ENCODE measurements at regions not wholly inside any gene's neighbourhood (a gene's known extent, or its start where the extent isn't known, plus 50 kb on each side); places are given as distances from the start of the nearest gene placed in this dataset.

- DNase-seq (ENCODE audit: low spot score), result no peak
- ChIA-PET POLR2A (ENCODE audit: low non-redundant PET) (no interaction called here), CTCF (no interaction called here)
- no peak for TF ChIP-seq CTCF (conservative IDR thresholded peaks at IDR 0.05; ENCODE audit: low read depth)
- H3K27ac ChIP-seq, result no peak overlapping the region
Measured at GRCh38 chr14:96688629-96689028, 108.6 kb upstream of the VRK1 start.

GRCh38 chr14:96690713-96691383 is 106.3 kb upstream of the VRK1 start:
- no peak for TF ChIP-seq CTCF (conservative IDR thresholded peaks at IDR 0.05; ENCODE audit: low read depth)
- DNase-seq (ENCODE audit: low spot score), result no peak
- CTCF ChIA-PET, result interaction anchor here (1.3 kb wide), 1 partner anchor 9 kb away, joined by 5 read pairs; no protein-coding TSS in a partner anchor
- H3K27ac ChIP-seq, result no peak overlapping the region
- POLR2A ChIA-PET (ENCODE audit: low non-redundant PET), result no interaction called here

DNA sequence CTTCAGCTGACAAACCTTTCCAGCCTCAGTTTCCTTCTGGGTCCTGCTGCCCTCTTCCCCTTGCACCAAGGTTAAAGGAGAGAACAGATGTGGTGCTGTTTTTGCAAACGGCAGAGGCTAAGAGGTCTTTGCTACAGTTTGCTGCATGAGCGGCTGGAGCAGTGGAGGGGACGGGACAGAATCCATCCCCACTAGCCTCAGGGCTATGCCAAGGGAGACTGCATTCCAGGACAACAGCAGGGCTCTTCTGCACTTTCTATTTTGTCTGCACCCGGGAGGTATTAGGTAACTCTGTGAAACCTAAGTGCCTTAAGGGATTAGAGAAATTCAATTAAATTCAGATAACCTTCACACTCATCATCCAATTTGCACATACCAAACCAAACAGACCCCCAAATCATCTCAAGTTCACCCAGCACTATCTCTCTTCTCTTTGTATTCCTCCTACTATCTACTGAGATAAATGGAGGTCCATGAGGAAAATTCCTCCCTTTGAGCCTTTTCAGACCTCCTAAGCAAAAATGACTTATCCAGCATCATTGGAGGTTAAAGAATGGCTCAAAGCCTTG is 103.8 kb upstream of the VRK1 start:
- CTCF ChIA-PET, result no interaction called here
- POLR2A ChIA-PET (ENCODE audit: low non-redundant PET), result no interaction called here
- TF ChIP-seq CTCF (conservative IDR thresholded peaks at IDR 0.05; ENCODE audit: low read depth), result no peak
- H3K27ac ChIP-seq, result no peak overlapping the region
- no peak for DNase-seq (ENCODE audit: low spot score)

DNA sequence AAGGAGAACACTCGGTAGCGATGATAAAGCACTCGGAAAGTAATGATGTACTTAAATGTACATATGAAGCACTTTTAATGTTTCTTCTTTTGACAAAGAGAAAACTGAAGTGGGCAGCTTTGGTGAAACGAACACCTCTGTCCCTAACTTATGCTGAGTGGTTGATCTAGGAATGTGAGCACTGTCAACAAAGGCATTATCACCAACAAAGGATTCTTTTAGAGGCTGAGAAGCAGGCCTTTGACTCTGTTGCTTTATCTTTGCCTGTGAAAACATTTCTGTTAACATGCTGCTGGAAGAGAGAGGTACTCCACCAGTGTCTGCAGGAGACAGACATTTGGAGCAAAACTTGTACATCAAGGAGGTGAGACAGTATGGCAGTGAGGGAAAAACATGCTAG is 103.2 kb upstream of the VRK1 start:
- H3K27ac ChIP-seq, result no peak overlapping the region
- DNase-seq (ENCODE audit: low spot score), result no peak
- ChIA-PET POLR2A (ENCODE audit: low non-redundant PET) (no interaction called here), CTCF (interaction anchor here (0.7 kb wide), 1 partner anchor 31 kb away, joined by 3 read pairs; no protein-coding TSS in a partner anchor)
- TF ChIP-seq CTCF (conservative IDR thresholded peaks at IDR 0.05; ENCODE audit: low read depth), result no peak

DNA sequence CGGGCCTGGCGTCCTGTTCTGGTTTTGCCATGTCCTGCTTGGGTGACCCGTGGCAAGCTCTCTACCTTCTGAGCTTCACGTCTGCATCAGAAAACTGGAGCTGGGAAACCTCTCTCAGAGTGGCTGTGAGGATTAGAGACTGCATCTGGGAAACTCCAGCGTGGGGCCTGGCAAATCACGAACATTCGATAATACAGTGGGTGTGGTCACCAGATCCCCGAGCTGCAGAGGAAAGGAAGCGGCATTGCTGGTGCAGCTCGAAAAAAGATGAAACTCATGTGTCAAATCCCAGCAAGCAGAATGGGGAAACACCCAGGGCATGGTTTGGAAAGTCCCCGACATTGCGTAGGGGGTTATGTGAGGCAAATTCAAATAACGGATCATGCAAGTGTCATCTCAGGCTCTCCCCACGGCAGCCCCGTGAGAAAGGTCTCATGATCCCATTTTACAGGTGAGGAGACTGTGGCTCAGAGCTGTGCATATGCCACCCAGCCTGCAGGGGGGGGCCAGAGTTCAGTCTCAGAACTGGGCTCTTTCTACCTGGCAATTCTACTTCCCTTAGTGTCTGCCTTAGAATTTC is 98.1 kb upstream of the VRK1 start:
- DNase-seq (ENCODE audit: low spot score), result no peak
- CTCF ChIA-PET, result interaction anchor here (0.6 to 1.6 kb wide), 4 partner anchors 8 to 821 kb away, joined by 4 to 6 read pairs (median 4); no protein-coding TSS in a partner anchor
- H3K27ac ChIP-seq, result no peak overlapping the region
- TF ChIP-seq CTCF (conservative IDR thresholded peaks at IDR 0.05; ENCODE audit: low read depth), result no peak
- POLR2A ChIA-PET (ENCODE audit: low non-redundant PET), result no interaction called here

DNA sequence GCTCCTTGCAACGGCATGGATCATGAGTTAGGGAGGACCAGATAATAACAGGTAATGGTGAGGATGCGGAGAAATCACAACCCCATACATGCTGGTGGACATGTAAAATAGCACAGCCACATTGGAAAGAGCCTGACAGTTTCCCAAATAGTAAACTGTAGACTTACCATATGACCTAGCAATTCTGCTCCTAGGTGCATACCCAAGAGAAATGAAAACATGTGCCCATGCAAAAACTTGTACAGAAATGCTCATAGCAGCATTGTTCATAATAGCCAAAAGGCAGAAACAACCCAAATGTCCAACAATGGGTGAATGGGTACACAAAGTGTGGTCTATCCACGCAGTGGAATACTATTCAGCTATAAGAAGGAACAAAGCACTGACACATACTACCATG is 97.5 kb upstream of the VRK1 start:
- no peak for DNase-seq (ENCODE audit: low spot score)
- no peak overlapping the region for H3K27ac ChIP-seq
- TF ChIP-seq CTCF (conservative IDR thresholded peaks at IDR 0.05; ENCODE audit: low read depth), result no peak
- POLR2A ChIA-PET (ENCODE audit: low non-redundant PET), result no interaction called here
- CTCF ChIA-PET, result interaction anchor here (0.5 to 1.6 kb wide), 4 partner anchors 9 to 384 kb away, joined by 3 to 6 read pairs (median 4); no protein-coding TSS in a partner anchor

Data from RWPE1 (cell line).